AG04449 (cell line): ENCODE measurements at regions not wholly inside any gene's neighbourhood (a gene's known extent, or its start where the extent isn't known, plus 50 kb on each side); places are given as distances from the start of the nearest gene placed in this dataset.

Experiments
- CTCF ChIA-PET: fragments of 350-600 bp; formaldehyde crosslinking; extraction: SDS; loops from one replicate; lab custom pipeline; 2021; ENCODE audit warnings: antibody characterized with exemption; lab: Yijun Ruan, JAX
- POLR2A ChIA-PET: fragments of 400-600, 350-600 bp; formaldehyde crosslinking; extraction: SDS; loops from one replicate; lab custom pipeline; 2020; ENCODE audit warnings: antibody characterized with exemption, inconsistent platforms; lab: Yijun Ruan, JAX
- DNase-seq: peaks from one replicate; pipeline ENCODE4 v3.0.0-alpha.2; 2010; ENCODE audit warnings: low read depth, low spot score
- H3K4me3 ChIP-seq: 2 replicates; pipeline ENCODE4 v1.5.1; 2011; ENCODE audit warnings: low read depth, mild to moderate bottlenecking, control low read depth, low read length
- CTCF ChIP-seq: IDR thresholded peaks from one replicate; pipeline ENCODE4 v1.5.1; 2011; ENCODE audit warnings: mild to moderate bottlenecking, moderate library complexity, low read length, control low read depth, inconsistent platforms; ENCODE audit not compliant: insufficient read depth; ENCODE audit errors: missing control alignments

GRCh38 chr6:28732052-28732451 is 191.7 kb downstream of the TRIM27 start:
- no peak for TF ChIP-seq CTCF
- no peak for DNase-seq
- no peak overlapping the region for H3K4me3 ChIP-seq
- CTCF ChIA-PET: no interaction called here
- POLR2A ChIA-PET: no interaction called here

GRCh38 chr6:28734443-28734959 is 189.3 kb downstream of the TRIM27 start:
- no peak for DNase-seq
- ChIA-PET CTCF (no interaction called here), POLR2A (no interaction called here)
- no peak for TF ChIP-seq CTCF
- H3K4me3 ChIP-seq: no peak overlapping the region

GRCh38 chr6:28736121-28736520 is 187.7 kb downstream of the TRIM27 start:
- DNase-seq: no peak
- ChIA-PET CTCF (no interaction called here), POLR2A (no interaction called here)
- no peak overlapping the region for H3K4me3 ChIP-seq
- no peak for TF ChIP-seq CTCF

GRCh38 chr6:28737750-28738395 is 185.9 kb downstream of the TRIM27 start:
- no peak for DNase-seq
- no peak for TF ChIP-seq CTCF
- ChIA-PET CTCF (no interaction called here), POLR2A (no interaction called here)
- no peak overlapping the region for H3K4me3 ChIP-seq

- H3K4me3 ChIP-seq: no peak overlapping the region
- ChIA-PET POLR2A (no interaction called here), CTCF (no interaction called here)
- no peak for TF ChIP-seq CTCF
- no peak for DNase-seq
Measured at GRCh38 chr6:28738396-28738765, 185.4 kb downstream of the TRIM27 start.

- no peak for TF ChIP-seq CTCF
- ChIA-PET CTCF (interaction anchor here (1.7 kb wide), 1 partner anchor 12 kb away, joined by 5 read pairs; no protein-coding TSS in a partner anchor), POLR2A (no interaction called here)
- no peak for DNase-seq
- H3K4me3 ChIP-seq: no peak overlapping the region
Measured at GRCh38 chr6:28741363-28741762, 182.4 kb downstream of the TRIM27 start.
